ENCODE measurements at regions not wholly inside any gene's neighbourhood (a gene's known extent, or its start where the extent isn't known, plus 50 kb on each side); places are given as distances from the start of the nearest gene placed in this dataset.
"Not testable (repeated sequence)": the region's sequence is repeated elsewhere in the genome, so short reads cannot be mapped to it uniquely, and the experiment has no call there.

- H3K4me3 ChIP-seq (ENCODE audit: low read depth, low read length), result no peak overlapping the region
- no peak for TF ChIP-seq CTCF (IDR thresholded peaks at IDR 0.05; ENCODE audit: borderline replicate concordance, insufficient read depth, low read depth, low read length)
These were observed 503.1 kb upstream of the TMEFF2 start for GRCh38 chr2:192697880-192698279.

- H3K4me3 ChIP-seq (ENCODE audit: low read depth, low read length), result no peak overlapping the region
- no peak for TF ChIP-seq CTCF (IDR thresholded peaks at IDR 0.05; ENCODE audit: borderline replicate concordance, insufficient read depth, low read depth, low read length)
These were observed 502.1 kb upstream of the TMEFF2 start for GRCh38 chr2:192696857-192697256.

- TF ChIP-seq CTCF (IDR thresholded peaks at IDR 0.05; ENCODE audit: borderline replicate concordance, insufficient read depth, low read depth, low read length), result no peak
- H3K4me3 ChIP-seq (ENCODE audit: low read depth, low read length), result no peak overlapping the region
These were observed 492.3 kb upstream of the TMEFF2 start for GRCh38 chr2:192687015-192687414.

GRCh38 chr2:192682511-192682910 lies 487.8 kb upstream of the TMEFF2 start:
- not testable (repeated sequence) for H3K4me3 ChIP-seq (ENCODE audit: low read depth, low read length)

GRCh38 chr2:192675681-192676080 lies 480.9 kb upstream of the TMEFF2 start:
- H3K4me3 ChIP-seq (ENCODE audit: low read depth, low read length), result no peak overlapping the region
- TF ChIP-seq CTCF (IDR thresholded peaks at IDR 0.05; ENCODE audit: borderline replicate concordance, insufficient read depth, low read depth, low read length), result no peak

GRCh38 chr2:192669505-192670091 lies 474.9 kb upstream of the TMEFF2 start:
- no peak for TF ChIP-seq CTCF (IDR thresholded peaks at IDR 0.05; ENCODE audit: borderline replicate concordance, insufficient read depth, low read depth, low read length)
- H3K4me3 ChIP-seq (ENCODE audit: low read depth, low read length), result no peak overlapping the region

- H3K4me3 ChIP-seq (ENCODE audit: low read depth, low read length), result not testable (repeated sequence)
These were observed 465.8 kb upstream of the TMEFF2 start for GRCh38 chr2:192660555-192660954.

- no peak for TF ChIP-seq CTCF (IDR thresholded peaks at IDR 0.05; ENCODE audit: borderline replicate concordance, insufficient read depth, low read depth, low read length)
- no peak overlapping the region for H3K4me3 ChIP-seq (ENCODE audit: low read depth, low read length)
These were observed 462.6 kb upstream of the TMEFF2 start for GRCh38 chr2:192657362-192657761.
